ENCODE measurements at regions not wholly inside any gene's neighbourhood (a gene's known extent, or its start where the extent isn't known, plus 50 kb on each side); places are given as distances from the start of the nearest gene placed in this dataset.

DNA sequence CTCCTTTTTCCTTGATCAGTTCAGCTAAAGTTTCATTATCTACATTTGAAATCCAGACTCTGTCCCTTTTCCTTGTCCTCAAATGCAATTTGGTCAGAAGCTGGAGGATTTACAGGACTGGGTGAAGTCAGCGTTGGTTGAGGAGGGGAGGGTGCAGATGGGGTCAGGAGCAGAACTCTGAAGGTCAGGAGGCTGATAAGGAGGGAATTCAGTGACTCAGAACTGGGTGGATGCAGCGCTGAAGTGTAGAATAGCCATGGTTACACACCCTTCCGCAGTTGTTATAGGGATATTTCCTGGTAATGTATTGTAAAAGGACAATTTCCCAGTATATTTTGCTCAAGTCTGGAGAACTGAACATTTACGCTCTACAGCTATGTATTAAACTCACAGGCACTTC, 133.1 kb upstream of the FOXA2 start:
- Histone ChIP-seq H4K8ac (replicated peaks; ENCODE audit: insufficient read length, low read depth, low read length) (no peak overlapping the region), H2BK20ac (ENCODE audit: low read depth, low read length, poor library complexity, severe bottlenecking) (no peak overlapping the region), H3K79me1 (ENCODE audit: insufficient read depth, low read depth, low read length, poor library complexity, severe bottlenecking) (no peaks in the 10 kb centered on the region), H3K9ac (ENCODE audit: extremely low read depth, insufficient read length, low read length) (no peak overlapping the region), H3K4ac (ENCODE audit: low read depth, low read length) (no peak overlapping the region), H3K79me2 (ENCODE audit: insufficient read depth, low read length) (no peaks in the 10 kb centered on the region), H4K20me1 (ENCODE audit: control insufficient read depth, insufficient read depth, insufficient read length) (no peaks in the 10 kb centered on the region), H4K5ac (ENCODE audit: insufficient read length, low read depth, low read length) (no peak overlapping the region), H3K23ac (ENCODE audit: insufficient read length, low read depth, low read length) (no peak overlapping the region), H3K9me3 (ENCODE audit: control insufficient read depth, low read depth, low read length) (no peaks in the 10 kb centered on the region), H4K91ac (ENCODE audit: insufficient read length, low read depth, low read length) (no peak overlapping the region), H2BK15ac (ENCODE audit: low read depth, low read length) (no peak overlapping the region), H2BK120ac (ENCODE audit: low read depth, low read length, poor library complexity, severe bottlenecking) (no peak overlapping the region), H2BK12ac (ENCODE audit: insufficient read length, low read depth, low read length) (no peak overlapping the region), H3T11ph (ENCODE audit: low read length) (no peak overlapping the region), H2AFZ (ENCODE audit: low read length) (no peak overlapping the region), H3K56ac (ENCODE audit: insufficient read length, low read depth, low read length) (no peak overlapping the region), H3K4me2 (ENCODE audit: insufficient read depth, insufficient read length, low read length) (no peak overlapping the region), H2AK5ac (ENCODE audit: insufficient read length, low read length) (no peak overlapping the region), H3K23me2 (ENCODE audit: insufficient read length, low read depth, low read length, poor library complexity, severe bottlenecking) (no peaks in the 10 kb centered on the region), H2BK5ac (ENCODE audit: insufficient read length, low read length) (no peak overlapping the region), H3K27me3 (ENCODE audit: insufficient read depth, low read length) (no peaks in the 10 kb centered on the region), H3K18ac (ENCODE audit: insufficient read length, low read depth, low read length) (no peak overlapping the region), H3K4me1 (ENCODE audit: insufficient read depth, low read length) (no peaks in the 10 kb centered on the region), H3K14ac (ENCODE audit: insufficient read depth, low read length) (no peak overlapping the region), H3K27ac (ENCODE audit: insufficient read length, low read depth, low read length) (no peak overlapping the region)
- peaks cover 9% of the 10 kb centered on the region for H3K27me3 Mint-ChIP-seq (ENCODE audit: low read depth)
- WGBS (ENCODE audit: extremely low coverage, insufficient read length, low lambda C conversion rate) = no CpG with 5 or more reads among the region's 4 CpGs
- H3K36me3 Mint-ChIP-seq (ENCODE audit: insufficient read depth in 1 of 3, low read depth in 3 of 3) = no peaks in the 10 kb centered on the region
- no peaks in the 10 kb centered on the region; a peak in 1 of 5 replicates for H3K9me3 Mint-ChIP-seq
- H3K4me3 Mint-ChIP-seq = no peak overlapping the region
- no peak for DNase-seq
- TF ChIP-seq CTCF (conservative IDR thresholded peaks at IDR 0.05) = no peak
- no peak overlapping the region for H3K27ac Mint-ChIP-seq
- 0 out of 4 replicates have a peak, but pooled peaks cover 0 to 3% of the 10 kb centered on the region in 2 experiments for H3K4me1 Mint-ChIP-seq
